NCI-H2029 (cell line): ENCODE measurements at regions not wholly inside any gene's neighbourhood (a gene's known extent, or its start where the extent isn't known, plus 50 kb on each side); places are given as distances from the start of the nearest gene placed in this dataset.

ENCODE experiments used
- DNase-seq: peaks from one replicate; lab custom pipeline; 2025; lab: John Stamatoyannopoulos, UW

DNA sequence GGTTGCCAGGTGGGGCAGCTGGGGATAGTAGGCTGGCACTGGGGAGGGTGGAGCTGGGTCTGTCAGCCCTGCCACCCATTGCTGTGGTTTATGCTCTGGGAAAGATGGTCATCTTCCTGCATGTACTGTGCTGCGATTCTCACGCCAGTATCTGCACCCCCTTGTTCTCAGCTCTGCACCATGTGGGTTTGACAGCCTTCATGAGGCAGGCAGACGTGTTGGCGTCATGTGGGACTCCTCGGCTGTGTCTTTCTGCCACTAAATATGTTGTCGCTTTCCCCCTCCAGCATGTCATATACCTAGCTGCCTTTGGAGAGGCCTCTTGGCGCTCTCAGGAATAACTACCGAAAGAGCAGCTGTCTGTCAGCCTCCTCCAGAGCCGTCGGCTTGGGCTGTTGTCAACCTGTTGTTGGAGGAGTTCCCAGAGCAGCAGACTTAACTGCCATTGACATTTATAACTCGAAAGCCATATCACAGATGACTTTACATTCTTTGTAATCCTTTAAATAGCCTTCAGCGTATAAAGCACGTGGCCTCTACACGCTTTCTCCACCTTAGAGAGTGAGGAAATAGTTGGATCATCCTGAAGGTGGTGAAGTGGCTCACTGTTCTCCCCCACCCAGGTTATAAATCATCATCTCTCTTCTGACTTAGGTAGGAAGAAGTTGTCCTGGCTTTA, 80.4 kb upstream of the MGAT5 start:
- peak; percentile 73 for DNase-seq

DNA sequence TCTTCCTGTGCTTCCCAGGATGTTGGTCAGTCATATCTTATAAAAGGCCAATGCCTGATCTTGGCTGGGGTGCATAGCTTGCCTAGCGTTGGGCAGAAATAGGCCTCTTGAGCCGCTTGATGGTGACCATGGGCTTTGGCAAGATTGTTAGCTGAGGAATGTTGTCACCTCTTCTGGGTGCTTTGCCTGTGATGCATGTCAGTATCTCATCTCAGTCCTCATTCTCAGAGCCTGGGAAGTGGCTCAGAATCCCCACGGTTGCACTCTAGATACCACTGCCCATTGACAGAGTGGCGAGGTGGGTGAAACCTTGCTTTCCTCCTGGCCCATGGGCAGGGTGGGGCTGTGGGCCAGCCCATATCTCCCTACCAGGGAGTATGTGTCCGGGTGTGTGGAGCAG, 79.2 kb upstream of the MGAT5 start:
- no peak for DNase-seq

DNA sequence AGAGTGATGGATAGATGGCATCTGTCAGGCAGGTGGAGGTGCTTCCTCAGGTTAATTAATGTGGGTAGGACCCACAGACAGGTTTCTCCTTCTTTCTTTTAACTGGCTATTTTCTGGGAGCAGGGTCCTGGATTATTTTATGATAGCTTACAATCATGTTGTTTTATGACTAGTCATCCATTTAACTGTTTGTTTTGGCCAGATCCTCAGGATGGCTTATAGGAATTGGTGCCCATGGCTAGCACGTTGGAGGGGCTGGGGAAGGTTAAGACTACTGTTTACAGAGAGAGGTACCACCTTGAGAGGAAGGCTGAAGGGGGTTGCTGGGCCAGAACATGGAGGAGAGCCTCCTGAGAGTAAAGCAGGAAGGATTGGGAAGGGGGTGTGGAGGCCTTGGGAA, 78.0 kb upstream of the MGAT5 start:
- DNase-seq: no peak

DNA sequence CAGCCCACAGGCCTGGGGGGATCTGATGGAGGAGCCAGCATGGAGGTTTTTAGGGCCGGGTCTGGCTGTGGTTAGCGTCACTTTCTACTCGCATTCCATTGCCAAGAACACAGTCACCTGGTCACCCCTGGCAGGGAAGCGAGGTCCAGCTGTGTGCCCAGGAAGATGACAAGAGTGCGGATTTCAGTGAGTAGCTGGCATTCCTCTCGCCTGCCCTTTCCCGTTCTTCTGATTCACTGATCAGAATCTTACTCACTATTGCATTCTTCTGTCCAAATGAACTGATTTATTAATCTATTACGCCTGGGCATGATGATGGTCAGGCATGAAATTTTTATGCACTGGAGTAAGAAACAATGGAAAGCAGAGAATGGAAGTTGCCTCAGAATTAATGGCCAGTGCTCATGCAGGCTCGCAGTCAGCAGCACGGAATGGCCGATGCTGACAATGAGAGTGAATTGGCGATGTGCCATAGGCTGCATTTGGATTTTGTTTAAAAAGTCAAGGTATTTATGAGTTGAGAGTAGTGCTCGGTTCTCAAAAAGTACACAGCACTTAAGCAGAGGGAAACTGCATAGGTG, 76.4 kb upstream of the MGAT5 start:
- DNase-seq: no peak

DNA sequence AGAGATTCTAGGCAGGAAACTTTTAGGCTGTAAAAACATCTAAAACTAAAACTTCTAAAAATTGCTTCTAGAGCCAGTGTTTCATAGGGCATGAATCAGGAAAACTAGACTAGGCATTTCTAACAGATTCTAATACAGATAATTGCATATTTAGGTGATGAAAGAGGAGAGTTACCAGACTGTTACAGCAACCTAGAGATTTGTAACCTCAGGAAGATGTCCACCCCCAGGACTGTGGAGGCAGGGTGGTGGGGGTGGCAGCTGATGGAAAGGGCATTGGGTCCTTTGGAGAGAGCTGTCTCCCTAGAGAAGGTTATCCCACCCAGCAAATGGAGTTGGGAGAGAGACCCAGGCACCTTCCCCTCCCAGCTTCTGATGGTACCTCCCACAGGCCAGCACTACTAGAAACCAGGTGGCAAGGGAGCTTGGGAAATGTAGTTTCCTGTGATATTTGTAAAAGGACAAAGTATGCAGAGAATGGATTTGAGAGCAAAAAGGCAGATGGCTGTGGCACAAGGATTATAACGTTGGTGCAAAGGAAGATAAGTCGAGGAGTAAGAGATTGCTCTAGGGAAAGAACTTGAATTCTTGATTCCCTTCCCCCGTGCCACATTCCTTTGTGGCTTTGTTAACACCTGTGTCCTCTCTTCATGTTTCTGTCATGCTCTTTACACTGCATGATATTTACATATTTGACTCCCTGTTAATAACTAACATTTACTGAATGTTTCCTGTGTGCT, 75.6 kb upstream of the MGAT5 start:
- no peak for DNase-seq

DNA sequence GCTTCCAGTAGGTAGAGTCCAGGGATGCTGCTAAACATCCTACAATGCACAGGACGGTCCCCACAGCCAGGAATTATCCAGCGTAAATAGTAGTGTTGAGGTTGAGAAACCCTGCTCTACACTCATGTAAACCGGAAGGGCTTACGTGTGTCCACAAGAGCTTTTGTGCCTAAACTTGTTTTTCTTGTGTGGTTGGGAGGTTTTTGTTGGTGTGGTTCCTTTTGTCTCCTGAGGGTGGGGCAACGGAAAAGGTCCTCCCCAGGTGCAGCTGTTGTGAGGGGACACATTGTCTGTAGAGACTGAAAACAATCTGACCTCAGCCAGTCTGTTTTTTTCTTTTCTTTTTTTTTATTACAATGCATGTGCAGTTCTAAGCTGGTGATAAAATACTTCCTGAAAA, 72.7 kb upstream of the MGAT5 start:
- peak; percentile 54 for DNase-seq

DNA sequence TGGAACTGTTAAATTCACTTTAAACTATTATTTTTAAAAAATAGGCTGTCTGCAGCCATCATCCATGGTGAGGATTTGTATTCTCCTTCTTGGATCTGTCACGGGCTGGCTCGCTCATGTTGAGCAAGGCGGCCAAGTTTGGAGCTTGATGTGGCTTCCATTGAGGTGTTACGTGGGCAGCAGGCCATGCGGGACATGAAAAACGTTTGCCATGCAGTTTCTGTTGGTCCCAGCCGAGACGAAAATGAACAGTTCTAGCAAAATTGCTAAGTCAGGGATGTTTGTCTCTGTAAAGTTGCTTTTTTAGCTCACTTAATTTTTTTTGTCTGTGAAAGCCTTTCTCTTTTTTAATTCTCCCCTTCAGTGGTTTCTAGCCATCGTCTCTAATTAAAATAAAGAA, 70.2 kb upstream of the MGAT5 start:
- no peak for DNase-seq

DNA sequence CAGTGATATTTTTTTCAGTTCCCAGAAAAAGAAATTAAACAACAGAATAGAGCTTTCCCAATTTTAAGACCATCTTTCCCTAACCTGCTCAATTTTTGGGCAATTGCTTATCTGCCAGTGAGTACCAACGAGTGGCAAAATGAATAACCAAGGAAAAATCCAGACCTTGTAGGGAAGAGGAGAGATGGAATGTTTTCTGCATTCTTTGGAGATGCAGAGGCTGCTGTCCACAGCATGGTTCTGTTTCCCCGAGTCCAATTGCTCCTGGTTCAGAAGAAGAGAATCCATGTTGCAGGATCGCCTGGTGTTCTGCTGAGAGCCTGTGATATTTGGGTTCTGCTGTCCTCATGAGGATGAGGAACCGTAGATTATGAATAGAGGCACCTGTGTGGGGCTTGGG, 68.2 kb upstream of the MGAT5 start:
- no peak for DNase-seq

DNA sequence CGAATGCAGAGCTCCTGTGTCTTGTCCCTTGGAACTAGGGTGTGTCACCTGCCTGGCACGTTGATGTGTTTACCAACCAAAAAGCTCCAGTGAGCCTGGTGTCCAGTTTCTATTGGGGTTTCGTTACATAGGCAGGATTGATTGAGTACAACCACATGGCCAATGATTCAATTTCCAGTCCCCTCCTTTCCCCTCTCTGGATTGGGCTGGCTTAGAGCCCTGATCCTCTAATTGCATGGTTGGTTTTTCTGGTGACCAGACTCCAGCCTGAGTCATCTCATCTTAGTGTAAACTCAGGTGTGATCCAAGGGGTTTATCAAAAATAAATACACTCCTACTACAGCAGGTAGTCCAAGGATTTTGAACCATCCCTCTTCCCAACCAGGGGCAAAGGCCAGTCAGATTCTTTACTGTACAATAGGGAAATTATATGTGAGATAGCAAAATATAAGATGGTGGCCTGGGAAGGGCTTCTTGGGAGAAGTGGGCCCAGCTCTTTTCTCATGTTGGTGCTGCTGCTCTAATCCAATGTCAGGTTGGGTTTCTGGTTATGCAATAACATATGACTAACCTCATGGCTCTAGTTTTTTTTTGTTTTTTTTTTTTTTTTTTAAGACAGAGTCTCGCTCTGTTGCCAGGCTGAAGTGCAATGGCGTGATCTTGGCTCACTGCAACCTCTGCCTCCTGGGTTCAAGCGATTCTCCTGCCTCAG, 64.7 kb upstream of the MGAT5 start:
- peak; percentile 94 for DNase-seq

DNA sequence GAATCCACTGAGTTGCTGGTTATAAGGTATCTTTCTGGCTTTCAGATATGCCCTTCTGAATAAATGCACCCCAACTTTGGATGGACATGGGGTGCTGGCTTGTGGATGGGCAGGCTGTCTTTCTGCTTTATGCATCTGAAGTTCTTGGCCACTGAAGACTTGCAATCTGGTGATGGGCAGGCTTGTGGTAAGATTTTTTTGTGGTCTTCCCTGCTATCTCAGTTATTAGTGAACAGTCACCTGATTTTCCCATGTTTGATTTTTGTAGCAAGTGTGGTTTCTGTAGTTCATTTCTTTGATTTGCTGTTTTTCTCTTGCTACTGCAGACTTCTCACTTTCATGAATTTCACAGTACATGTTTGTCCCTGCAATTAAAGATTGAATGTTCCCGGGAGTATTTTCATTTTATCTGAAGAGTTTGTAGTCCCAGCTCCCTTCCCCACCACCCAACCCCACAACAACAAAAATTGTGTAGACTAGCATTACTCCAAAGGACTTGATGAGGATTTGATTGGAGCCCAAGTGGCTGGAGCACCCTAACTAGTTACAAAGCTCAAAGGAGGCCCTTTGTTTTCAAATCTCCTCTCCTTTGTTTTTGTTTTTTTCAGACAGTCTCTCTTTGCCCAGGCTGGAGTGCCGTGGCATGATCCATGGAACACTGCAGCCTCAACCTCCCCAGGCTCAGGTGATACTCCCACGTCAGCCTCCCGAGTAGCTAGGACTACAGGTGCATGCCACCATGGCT, 63.6 kb upstream of the MGAT5 start:
- no peak for DNase-seq

DNA sequence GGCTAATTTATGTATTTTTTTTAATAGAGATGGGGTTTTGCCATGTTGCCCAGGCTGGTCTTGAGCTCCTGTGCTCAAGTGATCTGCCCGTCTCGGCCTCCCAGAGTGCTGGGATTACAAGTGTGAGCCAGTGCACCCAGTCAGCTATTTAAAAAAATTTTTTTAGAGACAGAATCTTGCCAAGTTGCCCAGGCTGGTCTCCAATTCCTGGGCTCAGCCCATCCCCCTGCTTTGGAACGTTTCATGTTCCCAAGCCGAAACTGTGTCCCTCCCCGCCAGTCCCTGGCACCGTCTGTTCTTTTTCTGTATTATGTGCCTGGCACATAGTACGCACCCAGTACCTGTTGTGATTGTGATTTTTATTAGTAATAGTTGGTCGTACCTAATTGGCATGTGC, 63.1 kb upstream of the MGAT5 start:
- DNase-seq: no peak

DNA sequence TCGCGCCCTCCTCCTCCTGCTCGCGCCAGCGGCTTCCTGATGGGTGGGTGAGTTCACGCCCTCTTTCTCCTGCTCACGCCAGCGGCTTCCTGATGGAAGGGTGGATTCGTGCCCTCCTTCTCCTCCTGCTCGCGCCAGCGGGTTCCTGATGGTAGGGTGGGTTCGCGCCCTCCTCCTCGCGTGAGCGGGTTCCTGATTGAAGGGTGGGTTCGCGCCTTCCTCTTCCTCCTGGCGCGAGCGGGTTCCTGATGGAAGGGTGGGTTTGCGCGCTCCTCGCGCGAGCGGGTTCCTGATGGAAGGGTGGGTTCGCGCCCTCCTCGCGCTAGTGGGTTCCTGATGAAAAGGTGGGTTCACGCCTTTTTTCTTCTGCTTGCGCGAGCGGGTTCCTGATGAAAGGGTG, 62.0 kb upstream of the MGAT5 start:
- DNase-seq: no peak

DNA sequence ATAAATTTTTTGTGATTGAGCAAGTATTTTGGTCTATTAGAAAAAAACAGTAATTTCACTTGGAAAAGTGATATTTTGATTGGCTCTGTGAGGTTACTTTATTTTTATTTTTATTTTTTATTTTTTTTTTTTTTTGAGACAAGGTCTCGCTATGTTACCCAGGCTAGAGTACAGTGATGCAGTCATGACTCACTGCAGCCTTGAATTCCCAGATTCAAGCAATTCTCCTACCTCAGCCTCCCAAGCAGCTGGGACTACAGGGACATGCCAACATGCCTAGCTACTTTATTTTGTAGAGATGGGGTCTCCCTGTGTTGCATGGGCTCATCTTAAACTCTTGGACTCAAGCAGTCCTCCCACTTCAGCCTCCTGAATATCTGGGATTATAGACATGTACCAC, 60.9 kb upstream of the MGAT5 start:
- no peak for DNase-seq

DNA sequence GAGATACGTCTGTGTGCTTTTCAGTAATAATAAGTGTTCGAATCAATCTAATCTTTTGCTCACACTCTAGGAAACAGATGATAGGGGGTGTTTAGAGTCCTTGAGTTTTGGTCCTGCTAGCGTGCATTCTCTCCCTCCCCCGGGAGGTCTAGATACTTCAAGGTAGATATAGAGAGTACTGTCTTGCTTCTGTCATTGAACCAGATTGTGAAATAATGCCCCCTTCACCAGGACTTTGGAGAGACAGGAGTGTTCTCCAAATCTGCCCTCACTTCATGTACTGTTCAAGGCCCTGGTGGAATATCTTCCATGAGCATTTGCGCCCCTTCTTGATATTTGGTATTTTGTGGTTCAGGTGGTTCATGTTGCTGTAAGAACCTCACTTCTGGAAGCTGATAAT, 59.4 kb upstream of the MGAT5 start:
- DNase-seq: no peak

DNA sequence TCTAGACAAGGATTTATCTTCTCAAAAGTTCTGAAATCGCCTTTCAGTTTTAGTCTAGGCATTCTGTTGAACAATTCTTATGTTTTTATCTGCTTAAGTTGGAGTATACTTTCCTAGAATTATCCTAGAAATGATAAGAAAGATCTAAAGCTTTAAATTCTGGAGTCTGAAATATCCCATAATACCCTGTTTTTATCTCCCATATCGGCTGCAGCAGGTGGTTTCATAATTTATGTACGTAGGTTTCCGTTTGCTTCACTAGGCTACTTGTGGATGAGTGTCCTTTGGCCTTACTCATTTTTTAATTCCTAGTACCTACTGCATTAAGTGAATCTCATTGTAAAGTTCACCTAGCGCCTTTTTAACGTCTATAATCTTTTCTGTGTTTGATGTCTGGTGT, 58.5 kb upstream of the MGAT5 start:
- no peak for DNase-seq

DNA sequence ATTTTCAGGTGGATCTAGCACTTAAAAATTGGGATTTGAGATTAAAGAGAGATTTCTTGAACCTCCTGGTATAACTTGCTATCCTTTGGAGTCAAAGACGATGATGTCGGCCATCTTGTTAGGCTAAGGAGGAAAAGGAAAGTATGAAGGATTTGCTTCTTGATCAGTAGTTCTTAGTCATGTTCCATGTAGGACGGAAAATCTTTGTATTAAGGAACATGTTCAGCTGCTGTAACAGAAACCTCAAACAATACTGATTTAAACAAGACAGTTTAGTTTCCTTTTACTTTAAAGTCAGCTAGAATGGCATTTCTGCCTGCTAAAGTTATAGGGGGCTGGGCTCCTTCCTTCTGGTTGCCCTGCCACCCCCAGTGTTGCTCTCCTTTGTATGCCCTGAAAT, 56.4 kb upstream of the MGAT5 start:
- DNase-seq: no peak

DNA sequence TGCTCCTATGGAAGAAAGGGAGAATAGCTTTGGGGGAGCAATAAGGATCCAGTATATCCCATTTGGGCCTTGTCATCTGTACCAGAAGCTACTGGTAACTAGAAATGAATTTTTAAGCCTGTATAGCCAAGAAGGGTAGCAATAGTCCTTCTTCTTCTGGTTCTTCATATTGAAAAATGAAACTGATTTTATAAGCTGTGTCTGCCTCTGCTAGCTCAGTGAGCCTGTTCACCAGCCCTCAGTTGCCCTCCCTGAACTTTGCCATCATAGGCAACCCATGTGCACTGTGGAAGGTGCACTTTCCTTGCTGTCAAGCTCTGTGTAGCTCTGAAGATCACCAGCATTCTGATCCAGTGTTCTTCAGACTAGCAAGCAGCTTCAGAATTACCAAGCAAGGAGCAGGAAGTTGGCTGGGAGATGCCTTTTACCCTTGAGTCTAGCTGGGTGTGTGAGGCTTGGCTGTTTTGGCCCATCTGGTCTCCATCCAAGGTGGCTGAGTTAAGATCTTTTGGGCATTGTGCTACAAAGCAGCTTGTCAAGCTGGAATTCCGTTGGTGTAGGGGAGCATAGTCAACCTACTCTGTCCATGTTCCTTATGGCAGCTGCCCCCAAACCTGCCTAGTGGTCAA, 55.8 kb upstream of the MGAT5 start:
- no peak for DNase-seq

DNA sequence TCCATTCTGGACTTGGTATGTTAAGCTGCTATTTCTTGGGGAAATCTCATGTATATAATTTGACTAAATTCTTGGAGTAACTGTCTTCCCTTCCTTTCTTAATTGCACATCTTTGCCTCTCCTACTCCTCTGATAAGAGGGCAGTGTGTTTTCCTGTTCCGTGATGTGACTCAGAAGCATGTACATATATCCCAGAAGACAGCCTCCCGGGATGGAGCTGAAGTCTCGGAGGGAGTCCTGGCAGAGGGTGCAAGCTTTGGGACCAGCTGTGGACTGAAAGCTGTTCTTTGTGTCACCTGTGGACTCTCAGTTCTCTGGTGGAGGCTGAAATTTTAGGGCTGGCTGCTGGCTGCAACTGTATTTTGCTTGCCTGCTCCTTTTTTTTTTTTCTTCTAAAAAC, 54.7 kb upstream of the MGAT5 start:
- DNase-seq: no peak

DNA sequence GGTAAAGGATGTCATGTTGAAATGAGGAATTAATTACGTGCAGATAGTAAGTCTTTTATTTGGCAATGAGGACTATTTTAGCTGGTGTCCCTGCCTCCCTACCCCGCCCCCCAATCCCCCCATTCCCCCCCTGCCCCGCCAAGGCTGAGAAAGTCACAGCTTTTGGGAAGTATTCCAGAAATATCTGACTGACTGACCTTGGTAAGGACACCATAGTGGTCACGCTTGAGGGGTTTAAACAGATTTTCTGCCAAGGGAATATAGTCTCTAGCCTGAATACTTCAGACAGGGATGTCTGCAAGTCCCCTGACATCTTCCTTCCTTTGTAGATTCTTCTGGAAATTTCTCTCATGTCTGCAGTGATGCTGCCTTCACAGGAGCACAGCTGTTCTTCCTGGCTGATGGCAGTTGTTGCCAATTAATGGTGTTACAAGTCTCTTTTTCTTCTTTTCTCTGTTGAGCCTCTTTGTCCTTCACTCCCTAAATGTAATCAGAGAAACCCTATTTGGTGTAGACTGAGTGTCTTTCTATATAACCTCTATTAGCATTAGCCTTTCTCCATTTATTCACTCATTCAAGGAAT, 53.7 kb upstream of the MGAT5 start:
- no peak for DNase-seq

DNA sequence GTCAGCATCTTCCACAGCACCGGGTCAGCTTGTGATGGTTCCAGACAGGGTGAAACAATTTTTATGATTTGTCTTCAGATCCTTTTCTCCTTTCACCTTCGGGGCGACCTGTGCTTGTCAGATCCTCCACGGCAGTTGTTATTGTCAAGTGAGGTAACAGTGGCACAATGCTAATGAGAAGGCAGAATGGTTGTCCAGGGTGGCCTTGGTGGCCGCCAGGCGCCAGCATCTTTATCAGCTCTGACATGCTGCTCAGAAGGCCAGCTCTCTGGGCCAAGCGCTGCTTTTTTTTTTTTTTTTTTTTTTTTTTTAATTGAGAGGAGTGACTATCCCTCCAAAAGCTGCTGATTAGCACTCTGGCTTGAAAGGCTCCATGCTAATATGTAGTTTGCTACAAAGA, 52.3 kb upstream of the MGAT5 start:
- DNase-seq: no peak

DNA sequence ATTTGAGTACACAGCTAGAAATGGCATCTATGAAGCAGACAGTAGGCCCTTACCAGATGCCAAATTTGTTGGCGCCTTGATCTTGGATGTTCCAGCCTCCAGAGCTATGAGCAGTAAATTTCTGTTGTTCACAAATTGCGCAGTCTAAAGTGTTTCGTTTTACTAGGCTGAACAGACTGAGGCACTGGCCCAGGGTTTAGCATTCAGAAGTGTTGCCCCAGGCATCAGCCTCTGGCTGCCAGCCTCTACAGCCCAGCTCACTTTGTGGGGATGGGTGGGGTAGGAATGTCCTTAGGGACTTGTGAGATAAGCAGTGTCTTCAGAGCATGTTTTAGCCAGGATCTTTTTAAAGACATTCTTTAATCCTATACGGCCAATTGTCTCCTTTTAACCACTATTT, 51.5 kb upstream of the MGAT5 start:
- no peak for DNase-seq
